ENCODE measurements at regions not wholly inside any gene's neighbourhood (a gene's known extent, or its start where the extent isn't known, plus 50 kb on each side); places are given as distances from the start of the nearest gene placed in this dataset.

DNA sequence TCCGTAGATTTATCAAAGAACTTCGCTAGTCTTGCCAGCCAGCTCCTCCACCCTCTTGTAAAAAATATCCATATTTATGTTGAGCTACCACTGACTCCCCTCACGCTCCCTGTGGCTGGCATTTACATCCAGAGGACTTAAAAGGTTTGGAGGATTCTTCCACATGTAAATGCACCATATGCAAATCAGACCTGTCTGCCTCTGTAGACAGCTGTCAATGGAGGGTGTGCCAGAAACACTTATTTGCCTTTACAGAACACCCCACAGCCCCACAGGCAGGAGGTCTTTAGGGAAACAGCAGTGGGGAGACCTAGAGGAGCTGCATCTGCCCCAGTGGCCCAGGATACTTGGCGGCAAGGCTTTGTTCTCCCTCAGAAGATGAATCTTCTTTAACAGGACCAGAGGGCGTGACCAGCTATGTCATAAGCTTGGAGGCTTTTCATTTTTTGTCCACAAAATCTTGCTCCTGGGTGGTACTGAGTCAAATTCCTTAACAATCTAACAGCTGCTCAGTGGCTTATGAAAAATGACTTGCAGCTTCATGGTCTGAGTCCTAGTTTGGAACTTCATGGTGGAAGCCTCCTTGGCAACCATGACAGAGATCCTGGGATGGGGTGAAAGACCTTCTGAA is 535.8 kb downstream of the EBF1 start:
- no peak for ATAC-seq
- DNase-seq = no peak
- intact Hi-C loops (cut with DNase I) = no loop called here

DNA sequence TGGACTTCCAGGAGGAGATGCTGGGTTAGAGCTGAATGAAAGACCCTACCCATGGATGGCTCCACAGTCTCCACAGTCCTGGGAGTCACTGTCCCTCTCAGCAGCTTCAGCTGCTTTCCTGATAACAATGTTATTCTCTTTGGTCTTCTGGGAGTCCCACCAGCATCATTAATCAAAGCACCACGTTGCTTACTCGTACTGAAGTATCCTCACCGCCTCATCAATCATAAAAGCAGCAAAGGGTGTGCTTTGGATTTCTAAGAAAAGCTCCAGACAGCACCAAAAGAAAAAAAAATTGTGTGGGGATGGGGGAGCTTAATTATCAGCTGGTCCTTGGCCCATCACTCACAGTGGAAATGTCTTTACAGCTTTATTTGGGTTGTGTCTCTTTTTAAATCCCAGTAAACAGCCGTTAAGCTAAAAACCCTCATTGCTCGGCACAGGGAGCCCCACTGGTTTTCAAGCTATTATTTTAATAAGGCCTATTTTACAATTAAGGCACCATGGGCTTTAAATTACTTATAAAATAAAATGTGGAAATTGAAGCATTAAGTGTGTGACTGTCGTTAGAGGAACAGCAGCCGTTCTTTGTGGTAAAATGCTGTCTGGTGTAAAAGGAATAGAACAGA is 538.0 kb downstream of the EBF1 start:
- ATAC-seq (no peak), DNase-seq (no peak)
- intact Hi-C loops (cut with DNase I) = no loop called here

DNA sequence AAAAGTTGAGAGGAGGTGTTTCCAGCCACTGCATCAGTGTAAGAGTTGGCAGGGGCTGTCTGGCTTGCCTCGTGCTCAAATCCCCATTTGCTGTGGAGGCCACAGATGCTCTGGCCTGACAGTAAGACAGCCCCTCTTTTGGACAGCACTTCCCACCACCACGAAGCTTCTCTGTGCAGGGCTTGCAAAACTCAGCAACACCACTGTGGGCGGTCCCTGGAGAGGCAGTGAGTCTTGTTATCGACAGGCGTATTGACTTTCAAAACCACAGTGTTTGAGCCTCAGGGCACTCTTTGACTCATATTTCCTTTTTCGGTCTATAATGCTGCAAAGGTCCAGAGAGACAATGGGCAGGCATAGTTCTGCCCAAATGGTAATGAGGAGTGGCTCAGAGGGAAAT is 539.5 kb downstream of the EBF1 start:
- peak; percentile 38 to 58 for ATAC-seq
- intact Hi-C loops (cut with DNase I) = no loop called here
- peak; percentile 44 for DNase-seq

DNA sequence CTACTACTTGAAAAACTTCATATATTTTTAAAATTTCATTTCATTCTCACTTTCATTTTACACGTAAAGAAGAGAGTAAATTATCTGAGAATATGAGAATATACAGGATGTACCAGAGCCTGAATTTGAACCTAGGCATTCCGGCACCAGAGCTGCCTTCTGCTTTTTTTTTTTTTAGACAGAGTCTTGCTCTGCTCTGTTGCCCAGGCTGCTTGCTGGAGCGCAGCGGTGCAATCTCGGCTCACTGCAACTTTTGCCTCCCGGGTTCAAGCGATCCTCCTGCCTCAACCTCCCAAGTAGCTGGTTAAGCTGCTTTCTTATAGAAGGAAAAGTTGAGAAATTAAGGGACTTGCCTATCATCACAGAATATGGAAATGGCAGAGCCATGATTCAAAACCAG is 540.1 kb downstream of the EBF1 start:
- ATAC-seq (no peak), DNase-seq (no peak)
- intact Hi-C loops (cut with DNase I) = no loop called here

DNA sequence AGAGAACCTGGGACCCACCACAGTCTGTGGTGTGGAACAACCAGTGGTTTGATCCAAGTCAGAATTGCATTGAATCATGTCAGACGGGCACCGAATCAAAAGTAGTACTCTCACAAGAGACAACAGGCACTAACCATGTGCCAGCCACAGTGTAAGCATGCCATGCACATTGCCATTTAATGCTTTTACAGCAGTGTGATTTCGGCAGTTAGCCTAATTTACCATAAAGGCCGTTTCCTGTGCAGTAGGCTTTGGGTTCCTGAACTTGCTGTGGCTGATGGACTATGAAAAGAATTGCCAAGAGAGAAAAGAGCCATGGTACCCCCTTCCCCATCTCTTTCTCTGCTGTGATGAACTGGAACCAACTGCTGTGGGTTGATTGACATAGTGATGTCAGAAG is 540.6 kb downstream of the EBF1 start:
- intact Hi-C loops (cut with DNase I) = no loop called here
- DNase-seq (no peak), ATAC-seq (no peak)

DNA sequence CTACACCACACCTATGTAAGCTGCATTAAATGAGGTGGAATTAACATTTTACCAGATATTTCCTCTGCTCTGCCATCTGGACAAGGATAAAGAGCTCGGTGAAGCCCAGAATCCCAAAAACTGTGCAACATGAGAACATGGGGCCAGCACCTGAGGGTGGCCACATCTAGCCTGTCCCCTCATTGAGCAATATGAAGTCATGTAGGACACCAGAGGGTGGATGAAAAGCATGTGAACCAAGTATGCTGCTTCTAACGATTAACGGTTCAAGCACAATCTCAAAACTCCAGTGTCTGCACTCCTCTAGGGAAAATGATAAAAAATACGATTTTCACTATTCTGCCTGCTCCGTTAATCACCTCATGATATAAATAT is 545.8 kb downstream of the EBF1 start:
- peak; percentile 23 to 42 for ATAC-seq
- DNase-seq = no peak
- intact Hi-C loops (cut with DNase I) = no loop called here

DNA sequence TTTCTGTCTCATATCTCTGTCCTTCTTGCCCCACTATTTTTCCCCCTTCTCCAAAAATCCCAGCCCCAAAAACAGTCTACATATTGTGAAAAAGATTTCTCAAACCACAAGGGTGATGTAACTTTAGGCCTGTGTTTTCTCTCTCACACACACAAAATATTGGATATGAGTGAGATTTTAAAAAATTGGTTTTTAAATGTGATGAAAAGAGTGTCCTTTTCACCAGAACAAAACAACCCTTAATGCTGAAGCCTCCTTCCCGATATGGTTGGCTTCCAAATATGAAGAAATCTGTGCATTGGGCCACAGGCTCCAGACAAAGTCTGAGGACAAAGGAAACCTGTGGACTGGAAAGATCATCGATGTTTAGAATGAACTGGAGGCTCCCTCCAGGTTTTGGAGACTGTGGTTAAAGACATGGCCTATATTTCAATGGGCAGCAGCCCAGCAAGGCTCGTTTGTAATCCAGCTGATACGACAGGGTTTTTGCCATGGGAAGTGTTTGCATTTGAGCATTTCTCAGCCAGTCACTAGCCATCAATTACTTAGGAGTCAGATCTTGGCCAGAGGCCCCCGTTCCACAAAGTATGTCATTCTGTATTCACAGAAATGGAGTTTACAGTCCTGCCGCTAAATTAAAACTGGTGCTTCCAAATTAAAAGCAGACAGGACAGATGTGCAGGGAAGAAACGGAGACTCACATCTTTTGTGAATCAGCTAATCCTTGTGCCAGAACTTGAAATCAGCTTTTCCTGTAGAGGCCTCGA is 546.3 kb downstream of the EBF1 start:
- intact Hi-C loops (cut with DNase I) = no loop called here
- DNase-seq (peak; percentile 32), ATAC-seq (peak; percentile 54 to 70)

DNA sequence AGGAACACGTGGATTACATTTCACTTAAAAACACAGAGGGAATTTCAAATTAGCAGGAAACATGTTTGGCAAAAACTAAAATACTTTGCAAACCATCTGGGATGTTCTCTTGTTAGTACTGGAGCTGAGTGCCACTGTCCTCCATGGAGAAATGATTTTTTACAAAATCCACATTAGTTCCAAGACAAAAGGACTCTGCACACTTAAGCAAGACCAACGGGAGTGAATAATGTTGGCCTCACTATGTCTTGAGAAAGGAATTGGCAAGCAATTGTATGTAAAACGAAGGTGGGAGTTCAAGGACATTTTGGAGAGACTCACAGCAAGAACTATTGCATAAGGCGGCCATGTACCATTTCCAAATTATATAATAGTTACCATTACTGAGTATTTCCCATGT is 547.5 kb downstream of the EBF1 start:
- no peak for DNase-seq
- intact Hi-C loops (cut with DNase I) = no loop called here
- peak; percentile 47 to 86 for ATAC-seq

DNA sequence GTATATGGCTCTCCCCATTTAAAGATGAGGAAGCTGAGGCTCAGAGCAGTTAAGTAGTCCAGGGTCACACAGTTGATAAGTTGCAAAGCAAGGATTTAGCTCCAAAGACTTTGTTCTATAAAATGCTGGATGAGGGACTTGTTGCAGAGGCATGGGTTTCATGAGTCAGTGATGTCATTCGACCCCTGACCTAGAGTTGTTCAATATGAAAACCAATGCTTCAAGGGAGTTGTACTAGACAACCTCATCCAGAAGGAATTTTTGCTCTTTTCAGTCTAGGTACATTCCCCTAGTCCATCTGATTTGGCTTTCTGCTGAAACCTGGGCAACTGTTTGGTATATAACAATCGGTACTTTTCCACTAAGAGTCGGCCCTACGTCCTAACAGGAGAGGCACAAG is 550.4 kb downstream of the EBF1 start:
- intact Hi-C loops (cut with DNase I) = no loop called here
- DNase-seq (no peak), ATAC-seq (no peak)

DNA sequence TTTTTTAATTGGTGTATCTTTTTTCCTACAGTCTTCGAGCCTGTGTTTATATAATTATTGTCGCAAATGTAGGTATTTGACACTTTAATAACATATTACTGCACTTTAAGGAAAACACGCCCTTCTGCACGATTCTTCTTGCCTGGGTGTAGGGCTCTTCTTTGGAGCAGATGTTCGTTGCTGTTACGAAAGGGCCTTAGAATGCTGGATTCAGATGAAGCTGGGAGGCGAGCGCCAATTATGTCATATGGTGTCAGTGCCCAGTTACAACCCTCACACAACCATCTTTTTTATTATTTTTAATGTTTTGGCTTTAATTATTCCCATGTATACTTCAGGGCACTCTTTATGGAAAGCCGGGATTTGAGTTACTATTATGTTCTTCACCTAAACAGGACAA is 553.0 kb downstream of the EBF1 start:
- DNase-seq = no peak
- ATAC-seq = no peak
- intact Hi-C loops (cut with DNase I) = no loop called here

DNA sequence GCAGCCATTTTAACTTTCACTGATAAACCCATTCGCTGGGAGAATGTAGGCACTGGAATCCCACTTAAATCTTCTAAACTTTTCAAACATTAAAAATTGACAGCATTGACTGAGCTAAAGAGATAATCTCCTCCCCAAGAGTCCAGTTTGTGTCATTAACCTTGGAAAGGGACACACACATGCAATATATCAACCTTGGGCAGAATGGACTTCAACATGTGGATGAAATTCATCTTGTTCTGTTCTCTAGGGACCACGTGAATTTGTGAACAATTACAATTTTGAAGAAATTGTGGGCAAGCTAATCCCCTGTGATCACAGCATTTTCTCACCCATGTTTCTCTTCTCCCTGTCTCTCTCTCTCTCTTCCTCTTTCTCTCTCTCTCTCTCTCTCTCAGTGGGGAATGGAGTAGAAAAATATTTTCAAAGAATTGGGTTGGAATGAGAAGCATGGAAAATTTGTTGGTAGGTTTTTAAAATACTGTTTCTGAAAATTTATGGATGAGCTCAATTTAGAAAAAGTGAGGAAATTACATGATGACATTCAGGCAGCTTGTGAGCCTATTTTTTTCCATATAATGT is 553.7 kb downstream of the EBF1 start:
- ATAC-seq = no peak
- DNase-seq = no peak
- intact Hi-C loops (cut with DNase I) = no loop called here

DNA sequence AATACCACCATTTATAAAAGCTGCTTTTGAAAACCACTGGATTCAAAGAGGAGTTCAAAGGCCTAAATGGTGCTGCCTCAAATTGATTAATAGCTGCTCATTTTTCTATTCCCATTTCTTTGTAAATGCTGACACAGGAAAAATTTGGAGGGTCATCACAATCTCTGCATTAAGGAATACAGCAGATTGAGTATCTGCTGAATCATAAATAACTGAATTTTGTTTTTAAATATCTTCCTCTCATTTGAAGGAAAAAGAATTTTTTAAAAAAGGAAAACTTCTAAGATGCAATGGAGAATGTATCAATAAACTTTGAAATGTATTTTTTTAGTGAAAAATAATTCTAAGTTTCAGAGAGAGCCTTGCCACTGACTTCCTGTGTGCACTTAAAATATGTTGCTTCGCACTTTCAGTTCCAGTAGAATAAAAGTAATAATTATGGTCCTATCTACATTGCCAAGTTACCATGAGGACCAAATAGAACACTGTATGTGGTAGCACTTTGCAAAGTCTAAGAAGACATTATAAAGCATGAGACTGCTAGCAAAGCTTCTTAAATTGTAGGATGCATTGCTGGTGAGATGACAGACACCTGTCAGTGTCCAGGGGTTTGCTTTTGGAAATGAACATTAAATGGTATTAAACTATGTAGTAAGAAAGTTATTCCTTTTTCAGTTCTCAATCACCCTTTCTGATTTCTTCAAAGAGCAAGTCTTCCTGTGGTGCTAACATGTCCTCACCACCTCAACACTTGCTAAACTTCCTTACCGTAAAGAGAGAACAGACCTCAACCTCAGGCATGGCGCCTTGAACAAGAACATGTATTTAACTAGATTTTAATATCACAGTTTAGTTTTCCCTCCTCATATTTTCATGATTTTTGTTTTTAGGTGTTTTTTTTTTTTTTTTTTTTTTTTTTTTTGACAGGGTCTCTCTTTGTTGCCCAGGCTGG is 555.1 kb downstream of the EBF1 start:
- ATAC-seq = no peak
- DNase-seq = no peak
- intact Hi-C loops (cut with DNase I) = no loop called here

DNA sequence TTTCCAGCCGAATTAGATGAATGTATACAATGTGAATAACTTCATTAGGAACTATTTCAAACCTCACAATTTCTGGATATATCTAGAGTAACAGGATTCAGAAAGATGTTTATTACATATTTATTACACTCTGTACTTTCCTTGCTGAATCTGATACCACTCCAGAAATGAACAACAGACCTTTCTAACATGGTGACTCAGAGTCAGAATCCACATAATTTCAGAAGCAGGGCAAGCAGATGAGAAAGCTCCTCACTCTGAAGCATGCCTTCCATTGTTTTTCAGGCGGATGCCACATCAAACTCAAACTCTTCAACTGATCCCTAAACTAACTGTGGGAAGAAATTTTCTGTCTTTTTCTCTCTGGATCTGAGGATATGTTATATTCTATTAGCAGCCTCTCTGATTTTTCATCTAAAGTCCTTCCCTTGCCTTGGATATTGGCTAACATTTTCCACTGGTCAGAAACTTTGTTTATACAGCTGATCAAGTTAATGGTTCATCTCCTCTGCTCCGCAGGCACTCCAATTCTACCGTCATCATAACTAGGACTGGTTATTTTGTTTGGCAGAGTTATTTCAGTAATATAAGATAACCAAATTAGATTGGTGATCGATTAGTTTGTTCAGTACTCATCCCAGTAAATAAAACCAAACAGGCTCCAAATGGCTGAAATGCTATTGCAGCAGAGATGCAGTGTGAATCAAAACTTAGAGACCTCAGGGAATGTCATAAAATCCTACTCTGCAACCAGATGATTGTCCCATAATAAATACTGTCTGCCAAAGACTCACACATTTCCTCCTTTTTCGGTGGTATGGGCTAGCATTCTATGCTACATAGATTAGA is 556.0 kb downstream of the EBF1 start:
- DNase-seq = no peak
- ATAC-seq = peak in 1 of 2 donors; percentile 75
- intact Hi-C loops (cut with DNase I) = no loop called here

DNA sequence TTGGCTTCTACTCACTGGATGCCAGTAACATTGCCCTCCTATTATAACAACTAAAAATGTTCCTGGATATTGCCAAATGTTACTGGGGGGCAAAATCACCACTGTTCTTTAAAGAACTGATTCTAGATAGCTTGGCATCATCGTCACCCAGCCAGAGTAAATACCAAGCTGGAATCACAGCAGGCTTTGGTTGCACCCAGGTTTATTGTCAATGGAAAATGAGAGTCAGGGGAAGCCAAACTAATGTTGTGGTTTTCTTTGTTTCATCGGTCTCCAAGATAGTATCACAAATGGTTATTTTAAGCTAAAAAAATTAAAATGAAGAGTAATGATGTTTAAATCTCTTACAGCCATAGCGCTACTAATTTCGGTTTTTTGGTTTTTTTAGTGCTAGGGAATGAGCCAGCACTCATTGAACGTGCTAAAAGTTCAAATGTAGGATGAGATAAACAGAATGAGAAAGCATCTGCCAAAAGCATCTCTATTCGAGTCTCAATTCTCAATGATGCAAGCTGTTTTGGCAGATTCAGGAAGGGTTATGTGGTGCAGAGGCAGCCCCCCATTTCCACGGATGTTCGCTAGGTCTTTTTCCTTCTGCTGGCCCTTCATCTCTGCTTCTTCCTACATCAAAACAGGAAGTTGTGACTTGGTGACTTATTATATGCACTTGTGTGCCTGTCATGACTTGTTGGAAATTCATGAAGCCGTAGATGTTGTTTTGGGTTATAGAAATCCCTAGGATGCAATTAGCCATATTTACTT is 558.0 kb downstream of the EBF1 start:
- intact Hi-C loops (cut with DNase I) = no loop called here

DNA sequence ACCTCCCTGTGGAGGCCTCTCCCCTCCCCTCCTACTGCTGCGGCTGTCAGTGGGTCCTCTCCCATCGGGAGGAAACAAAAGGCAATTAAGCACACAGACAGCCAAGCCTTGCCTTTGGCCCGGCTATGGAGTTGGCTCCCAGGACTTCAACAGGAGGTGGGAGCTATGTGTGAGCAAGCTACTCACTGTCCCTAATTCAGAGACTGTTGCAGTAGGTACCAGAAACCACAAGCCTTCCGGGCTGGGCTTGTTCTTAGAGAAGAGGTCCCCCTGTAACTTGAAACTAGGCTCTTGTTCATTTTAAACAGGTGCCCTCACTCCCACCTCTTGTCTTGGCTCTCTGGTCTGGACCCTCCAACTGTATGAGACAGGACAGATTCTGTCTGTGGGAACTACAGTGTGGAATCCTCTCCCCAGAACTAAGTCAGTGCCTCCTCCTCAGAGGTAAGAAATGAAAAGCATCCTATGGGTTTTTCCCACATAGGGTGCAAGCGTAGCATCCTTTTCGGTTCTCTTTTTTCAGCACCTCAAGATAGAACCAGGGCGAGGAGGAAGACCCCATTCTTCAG is 561.1 kb downstream of the EBF1 start:
- intact Hi-C loops (cut with DNase I) = no loop called here
- ATAC-seq = no peak
- DNase-seq = no peak

More for the DNA sequence above, 558.0 kb downstream of the EBF1 start:
- DNase-seq (no peak), ATAC-seq (no peak)

DNA sequence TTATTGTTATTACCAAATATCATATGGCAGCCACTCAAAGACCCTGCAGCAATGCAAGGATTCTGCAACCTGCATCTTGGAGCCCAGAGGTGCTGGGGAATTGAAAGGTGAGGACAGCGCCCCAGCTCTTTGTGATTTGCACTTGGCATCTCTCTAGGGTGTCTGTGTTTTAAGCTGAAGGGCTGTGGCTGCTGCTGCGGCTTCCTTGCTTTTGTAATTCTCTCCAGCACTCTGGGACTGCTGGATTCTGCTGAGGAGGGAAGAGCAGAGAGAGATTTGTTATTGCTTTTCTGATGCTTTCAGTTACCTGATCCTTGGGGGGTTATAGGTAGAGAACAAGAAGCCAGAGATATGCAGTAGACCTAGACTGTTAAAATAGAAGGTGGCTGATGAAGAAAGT is 562.4 kb downstream of the EBF1 start:
- DNase-seq (no peak), ATAC-seq (no peak)
- intact Hi-C loops (cut with DNase I) = no loop called here

DNA sequence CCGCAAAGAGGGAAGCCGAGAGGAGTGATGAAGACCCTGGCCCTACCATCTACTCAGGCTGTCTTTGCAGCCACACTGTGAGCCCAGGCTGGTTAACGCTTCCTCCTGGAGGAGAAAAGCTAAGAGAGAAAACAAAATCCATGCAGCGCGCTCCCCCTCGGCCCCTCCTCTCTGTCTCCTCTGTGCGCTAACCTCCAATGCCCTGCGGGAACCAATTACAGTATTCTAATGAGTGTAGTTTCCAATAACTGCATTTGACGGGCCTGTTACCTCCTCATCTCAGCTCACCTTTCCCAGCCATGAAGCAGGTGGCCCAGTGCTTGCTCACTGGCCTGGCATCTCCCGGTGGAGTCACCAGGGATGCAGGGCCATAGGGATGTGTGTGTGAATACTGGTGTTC is 565.5 kb downstream of the EBF1 start:
- ATAC-seq = no peak
- intact Hi-C loops (cut with DNase I) = no loop called here
- DNase-seq = no peak

Data from left cardiac atrium (tissue), 4 donors.